Thyroid gland (tissue), 4 donors: ENCODE measurements at regions not wholly inside any gene's neighbourhood (a gene's known extent, or its start where the extent isn't known, plus 50 kb on each side); places are given as distances from the start of the nearest gene placed in this dataset.

ENCODE experiments used
- DNase-seq, 2 donors: peaks; one replicate each; pipeline ENCODE4 v3.0.0-alpha.2; 2019
- H3K27ac ChIP-seq, 3 donors: fragments of 200-600 bp; sonication (generic); 1 replicate in 2 of 3; 2 replicates in 1 of 3; pipeline ENCODE4 v1.5.1; 2016 to 2019; ENCODE audit warnings: mild to moderate bottlenecking in 1 of 3, moderate library complexity in 1 of 3
- H3K27me3 ChIP-seq: fragments of 200-600 bp; sonication (generic); one replicate; pipeline ENCODE4 v1.5.1; 2019
- H3K36me3 ChIP-seq, 2 donors: fragments of 200-600 bp; sonication (generic); one replicate each; pipeline ENCODE4 v1.5.1; 2016 to 2019
- H3K4me1 ChIP-seq, 2 donors: fragments of 200-600 bp; sonication (generic); one replicate each; pipeline ENCODE4 v1.5.1; 2017 to 2019
- H3K4me3 ChIP-seq, 3 donors: fragments of 200-600 bp; sonication (generic); replicated peaks in 1 of 3; 1 replicate in 2 of 3; 2 replicates in 1 of 3; pipeline ENCODE4 v1.5.1; 2016; ENCODE audit warnings: mild to moderate bottlenecking in 1 of 3
- H3K9me3 ChIP-seq: fragments of 200-600 bp; sonication (generic); one replicate; pipeline ENCODE4 v1.5.1; 2017
- POLR2A ChIP-seq, 2 donors: fragments of 450-650 bp; IDR thresholded peaks; one replicate each; pipeline ENCODE4 v1.6.1; 2017; ENCODE audit warnings: antibody characterized with exemption in 2 of 2, mild to moderate bottlenecking in 2 of 2, moderate library complexity in 1 of 2
- WGBS, 2 donors: methylation state at CpG; one replicate each; pipeline ENCODE4 v1.1.5; 2017; 5-methylcytosine and 5-hydroxymethylcytosine counted together
- intact Hi-C: fragments of 100-400 bp; cut with DNase I; formaldehyde crosslinking; loops from one replicate; pipeline ENCODE4 v1.15.1; 2023
- TF ChIP-seq, protein P1 (sequence below), 6 experiments: fragments of 200-600 bp in 3 of 6; fragments of 450-650 bp in 3 of 6; sonication (generic) in 3 of 6; IDR thresholded peaks; one replicate each; pipeline ENCODE4 v1.5.1; 2016 to 2019; ENCODE audit warnings: antibody characterized with exemption in 6 of 6, mild to moderate bottlenecking in 2 of 6, inconsistent platforms in 1 of 6, moderate library complexity in 1 of 6

DNA sequence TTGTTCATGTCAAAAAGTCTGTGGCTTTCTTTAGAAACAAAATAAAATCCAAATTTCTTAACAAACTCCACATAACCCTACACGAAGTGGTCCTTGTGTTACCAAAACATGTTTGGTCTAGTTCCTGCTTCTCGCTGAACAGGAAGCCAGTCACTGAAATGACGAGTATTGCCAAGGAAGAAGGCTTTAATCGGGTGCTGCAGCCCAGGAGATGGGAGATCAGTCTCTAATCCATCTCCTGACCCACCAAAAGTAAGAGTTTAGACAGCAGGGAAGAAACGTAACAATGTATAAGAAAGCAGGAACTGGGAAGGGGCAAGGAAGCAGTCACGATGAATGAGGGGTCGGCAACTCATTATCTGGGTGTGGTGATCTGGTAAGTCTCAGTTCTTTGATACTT is 144.6 kb upstream of the MAP9 start:
- TF ChIP-seq, protein P1, sequence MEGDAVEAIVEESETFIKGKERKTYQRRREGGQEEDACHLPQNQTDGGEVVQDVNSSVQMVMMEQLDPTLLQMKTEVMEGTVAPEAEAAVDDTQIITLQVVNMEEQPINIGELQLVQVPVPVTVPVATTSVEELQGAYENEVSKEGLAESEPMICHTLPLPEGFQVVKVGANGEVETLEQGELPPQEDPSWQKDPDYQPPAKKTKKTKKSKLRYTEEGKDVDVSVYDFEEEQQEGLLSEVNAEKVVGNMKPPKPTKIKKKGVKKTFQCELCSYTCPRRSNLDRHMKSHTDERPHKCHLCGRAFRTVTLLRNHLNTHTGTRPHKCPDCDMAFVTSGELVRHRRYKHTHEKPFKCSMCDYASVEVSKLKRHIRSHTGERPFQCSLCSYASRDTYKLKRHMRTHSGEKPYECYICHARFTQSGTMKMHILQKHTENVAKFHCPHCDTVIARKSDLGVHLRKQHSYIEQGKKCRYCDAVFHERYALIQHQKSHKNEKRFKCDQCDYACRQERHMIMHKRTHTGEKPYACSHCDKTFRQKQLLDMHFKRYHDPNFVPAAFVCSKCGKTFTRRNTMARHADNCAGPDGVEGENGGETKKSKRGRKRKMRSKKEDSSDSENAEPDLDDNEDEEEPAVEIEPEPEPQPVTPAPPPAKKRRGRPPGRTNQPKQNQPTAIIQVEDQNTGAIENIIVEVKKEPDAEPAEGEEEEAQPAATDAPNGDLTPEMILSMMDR (IDR thresholded peaks at IDR 0.05), result no peak
- TF ChIP-seq POLR2A (IDR thresholded peaks at IDR 0.05), result no peak
- 74 to 79% methylated on average over 7 of the region's 7 CpGs for WGBS, 2 donors
- no peak overlapping the region for H3K4me3 ChIP-seq
- no peaks in the 10 kb centered on the region for H3K9me3 ChIP-seq
- intact Hi-C loops, result loop anchor here (10.0 kb wide), 1 partner anchor 263 kb away; no protein-coding TSS in a partner anchor
- no peaks in the 10 kb centered on the region for H3K27me3 ChIP-seq
- no peaks in the 10 kb centered on the region for H3K36me3 ChIP-seq
- H3K4me1 ChIP-seq, result no peaks in the 10 kb centered on the region
- no peak overlapping the region for H3K27ac ChIP-seq
- no peak for DNase-seq

GRCh38 chr4:155515444-155516075 is 138.8 kb upstream of the MAP9 start:
- H3K27me3 ChIP-seq, result no peaks in the 10 kb centered on the region
- no peak for DNase-seq
- intact Hi-C loops, result no loop called here
- H3K4me1 ChIP-seq, result no peaks in the 10 kb centered on the region
- H3K9me3 ChIP-seq, result no peaks in the 10 kb centered on the region
- H3K36me3 ChIP-seq, result no peaks in the 10 kb centered on the region
- 79 to 82% methylated on average over 3 of the region's 3 CpGs for WGBS, 2 donors
- H3K4me3 ChIP-seq, result no peak overlapping the region
- H3K27ac ChIP-seq, result no peak overlapping the region
- TF ChIP-seq, protein P1 (IDR thresholded peaks at IDR 0.05), result no peak
- TF ChIP-seq POLR2A (IDR thresholded peaks at IDR 0.05), result no peak

DNA sequence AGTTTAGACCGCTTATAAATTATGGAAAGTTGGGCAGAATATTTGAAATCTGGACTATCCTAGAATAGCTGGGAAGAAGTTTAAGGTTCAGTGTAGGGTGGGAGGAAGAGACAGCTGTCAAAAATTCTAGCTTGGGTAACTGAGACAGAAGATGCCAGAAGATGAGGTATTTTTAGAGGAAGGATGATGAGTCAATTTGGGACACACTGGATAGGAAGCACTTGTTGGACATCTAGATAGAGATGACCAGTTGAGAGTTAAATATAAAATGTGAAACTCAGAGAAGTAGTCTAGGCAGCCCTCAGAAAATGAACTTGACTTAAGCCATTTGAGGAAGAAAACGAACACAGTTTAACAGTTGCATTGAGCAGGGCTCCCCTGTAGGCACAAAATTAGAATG is 137.9 kb upstream of the MAP9 start:
- DNase-seq, result no peak
- 83 to 85% methylated on average over 2 of the region's 2 CpGs for WGBS, 2 donors
- H3K4me1 ChIP-seq, result no peaks in the 10 kb centered on the region
- H3K27ac ChIP-seq, result no peak overlapping the region
- H3K36me3 ChIP-seq, result no peaks in the 10 kb centered on the region
- intact Hi-C loops, result no loop called here
- H3K4me3 ChIP-seq, result no peak overlapping the region
- H3K27me3 ChIP-seq, result no peaks in the 10 kb centered on the region
- no peaks in the 10 kb centered on the region for H3K9me3 ChIP-seq
- no peak for TF ChIP-seq POLR2A (IDR thresholded peaks at IDR 0.05)
- TF ChIP-seq, protein P1 (IDR thresholded peaks at IDR 0.05), result no peak

- WGBS, 2 donors, result 69 to 73% methylated on average over 5 of the region's 5 CpGs
- Histone ChIP-seq H3K4me3 (no peak overlapping the region), H3K27ac (no peak overlapping the region), H3K4me1 (no peaks in the 10 kb centered on the region), H3K36me3 (no peaks in the 10 kb centered on the region), H3K9me3 (no peaks in the 10 kb centered on the region), H3K27me3 (no peaks in the 10 kb centered on the region)
- intact Hi-C loops, result no loop called here
- DNase-seq, result no peak
- TF ChIP-seq, protein P1 (IDR thresholded peaks at IDR 0.05), result no peak
- no peak for TF ChIP-seq POLR2A (IDR thresholded peaks at IDR 0.05)
Observed at GRCh38 chr4:155512817-155513216, 136.1 kb upstream of the MAP9 start.

GRCh38 chr4:155512046-155512445 is 135.3 kb upstream of the MAP9 start:
- TF ChIP-seq, protein P1 (IDR thresholded peaks at IDR 0.05), result no peak
- no peak for TF ChIP-seq POLR2A (IDR thresholded peaks at IDR 0.05)
- no peak for DNase-seq
- intact Hi-C loops, result no loop called here
- Histone ChIP-seq H3K27me3 (no peaks in the 10 kb centered on the region), H3K9me3 (no peaks in the 10 kb centered on the region), H3K4me3 (no peak overlapping the region), H3K4me1 (no peaks in the 10 kb centered on the region), H3K36me3 (no peaks in the 10 kb centered on the region), H3K27ac (no peak overlapping the region)
- 88 to 95% methylated on average over 1 of the region's 1 CpG for WGBS, 2 donors
